WTC11 (cell line): ENCODE measurements at regions not wholly inside any gene's neighbourhood (a gene's known extent, or its start where the extent isn't known, plus 50 kb on each side); places are given as distances from the start of the nearest gene placed in this dataset.

Source experiments
- ATAC-seq: fragments of 200-7000 bp; cut with Tn5 transposase; 2 replicates; pipeline ENCODE4 v1.10.0; 2021; ENCODE audit warnings: mild to moderate bottlenecking, moderate library complexity
- CTCF ChIA-PET: fragments of 300-600 bp; sonication (Branson Sonifier 250); formaldehyde crosslinking; loops from one replicate; lab custom pipeline; 2021; ENCODE audit warnings: antibody characterized with exemption; lab: Charles Lee
- POLR2A ChIA-PET: fragments of 350-600 bp; sonication (Branson Sonifier 250); formaldehyde crosslinking; loops from one replicate; lab custom pipeline; 2021; ENCODE audit warnings: antibody characterized with exemption; lab: Charles Lee
- DNase-seq: peaks from one replicate; pipeline ENCODE4 v3.0.0; 2021; ENCODE audit warnings: low spot score
- H3K27ac Mint-ChIP-seq: 2 replicates; pipeline ENCODE4 v1.8.0; 2021; ENCODE audit warnings: mixed read lengths
- H3K27me3 Mint-ChIP-seq: 2 replicates; pipeline ENCODE4 v1.8.0; 2021; ENCODE audit warnings: low read depth, mild to moderate bottlenecking, moderate library complexity, mixed read lengths
- H3K36me3 Mint-ChIP-seq: 2 replicates; pipeline ENCODE4 v1.8.0; 2021; ENCODE audit warnings: mixed read lengths
- H3K4me1 Mint-ChIP-seq: 2 replicates; pipeline ENCODE4 v1.8.0; 2022; ENCODE audit warnings: mixed read lengths
- H3K4me3 Mint-ChIP-seq: 2 replicates; pipeline ENCODE4 v1.8.0; 2021; ENCODE audit warnings: mild to moderate bottlenecking, moderate library complexity, mixed read lengths
- H3K9me3 Mint-ChIP-seq: 2 replicates; pipeline ENCODE4 v1.8.0; 2021; ENCODE audit warnings: mixed read lengths
- CREM ChIP-seq: sonication (generic); formaldehyde crosslinking; IDR thresholded peaks from 2 replicates; pipeline ENCODE4 v1.8.1; 2022; ENCODE audit warnings: mild to moderate bottlenecking, missing genetic modification reagents, moderate library complexity
- ELF4 ChIP-seq: sonication (generic); formaldehyde crosslinking; IDR thresholded peaks from 2 replicates; pipeline ENCODE4 v1.8.1; 2022; ENCODE audit warnings: low read depth, mild to moderate bottlenecking, moderate library complexity, missing genetic modification reagents
- ETV6 ChIP-seq: sonication (generic); formaldehyde crosslinking; IDR thresholded peaks from 2 replicates; pipeline ENCODE4 v1.8.1; 2022; ENCODE audit warnings: mild to moderate bottlenecking, missing genetic modification reagents
- GTF2I ChIP-seq: fragments of 250-450 bp; sonication (Bioruptor Pico); conservative IDR thresholded peaks from 2 replicates; pipeline ENCODE4 v1.4.0; 2021; ENCODE audit warnings: mild to moderate bottlenecking
- IRF2 ChIP-seq: sonication (generic); formaldehyde crosslinking; IDR thresholded peaks from 2 replicates; pipeline ENCODE4 v1.8.0; 2022; ENCODE audit warnings: low read depth, missing genetic modification reagents, borderline replicate concordance
- JUN ChIP-seq: sonication (generic); formaldehyde crosslinking; IDR thresholded peaks from 2 replicates; pipeline ENCODE4 v1.8.0; 2023; ENCODE audit warnings: mild to moderate bottlenecking, missing genetic modification reagents
- NFATC4 ChIP-seq: fragments of 250-450 bp; sonication (Bioruptor Pico); IDR thresholded peaks from 2 replicates; pipeline ENCODE4 v1.9.0; 2021; ENCODE audit warnings: mild to moderate bottlenecking
- NR1H2 ChIP-seq: sonication (generic); formaldehyde crosslinking; IDR thresholded peaks from 2 replicates; pipeline ENCODE4 v1.9.0; 2021; ENCODE audit warnings: mild to moderate bottlenecking, moderate library complexity, missing genetic modification reagents
- NR2C2 ChIP-seq: sonication (generic); formaldehyde crosslinking; IDR thresholded peaks from 2 replicates; pipeline ENCODE4 v1.8.0; 2022; ENCODE audit warnings: mild to moderate bottlenecking, missing genetic modification reagents
- RELA ChIP-seq: sonication (generic); formaldehyde crosslinking; IDR thresholded peaks from 2 replicates; pipeline ENCODE4 v1.8.1; 2022; ENCODE audit warnings: missing genetic modification reagents, mild to moderate bottlenecking, borderline replicate concordance
- TEAD4 ChIP-seq: sonication (generic); formaldehyde crosslinking; IDR thresholded peaks from 2 replicates; pipeline ENCODE4 v1.8.0; 2022; ENCODE audit warnings: mild to moderate bottlenecking, missing genetic modification reagents
- TP53 ChIP-seq: sonication (generic); formaldehyde crosslinking; IDR thresholded peaks from 2 replicates; pipeline ENCODE4 v1.8.1; 2023; ENCODE audit warnings: mild to moderate bottlenecking, missing genetic modification reagents
- ZNF219 ChIP-seq: sonication (generic); formaldehyde crosslinking; IDR thresholded peaks from 2 replicates; pipeline ENCODE4 v1.8.0; 2023; ENCODE audit warnings: missing genetic modification reagents, mild to moderate bottlenecking, borderline replicate concordance
- ZNF263 ChIP-seq: sonication (generic); formaldehyde crosslinking; IDR thresholded peaks from 2 replicates; pipeline ENCODE4 v1.8.1; 2022; ENCODE audit warnings: low read depth, mild to moderate bottlenecking, moderate library complexity, missing genetic modification reagents
- TF ChIP-seq, protein P1 (sequence below): sonication (generic); formaldehyde crosslinking; IDR thresholded peaks from 2 replicates; pipeline ENCODE4 v1.8.1; 2022; ENCODE audit warnings: mild to moderate bottlenecking, missing genetic modification reagents, moderate library complexity, borderline replicate concordance
- TF ChIP-seq, protein P2 (sequence below): sonication (generic); formaldehyde crosslinking; IDR thresholded peaks from 2 replicates; pipeline ENCODE4 v1.8.0; 2023; ENCODE audit warnings: missing genetic modification reagents
- TF ChIP-seq, protein P3 (sequence below): sonication (generic); formaldehyde crosslinking; IDR thresholded peaks from 2 replicates; pipeline ENCODE4 v1.8.0; 2023; ENCODE audit warnings: missing genetic modification reagents, mild to moderate bottlenecking, borderline replicate concordance
- TF ChIP-seq, protein P4 (sequence below): fragments of 250-450 bp; sonication (Bioruptor Pico); conservative IDR thresholded peaks from 2 replicates; pipeline ENCODE4 v1.9.0; 2021; ENCODE audit warnings: mild to moderate bottlenecking
- TF ChIP-seq, protein P5 (sequence below): sonication (generic); formaldehyde crosslinking; IDR thresholded peaks from 2 replicates; pipeline ENCODE4 v1.8.1; 2022; ENCODE audit warnings: mild to moderate bottlenecking, moderate library complexity, missing genetic modification reagents
- TF ChIP-seq, protein P6 (sequence below): sonication (generic); formaldehyde crosslinking; conservative IDR thresholded peaks from 2 replicates; pipeline ENCODE4 v1.8.1; 2022; ENCODE audit warnings: mild to moderate bottlenecking, missing genetic modification reagents

DNA sequence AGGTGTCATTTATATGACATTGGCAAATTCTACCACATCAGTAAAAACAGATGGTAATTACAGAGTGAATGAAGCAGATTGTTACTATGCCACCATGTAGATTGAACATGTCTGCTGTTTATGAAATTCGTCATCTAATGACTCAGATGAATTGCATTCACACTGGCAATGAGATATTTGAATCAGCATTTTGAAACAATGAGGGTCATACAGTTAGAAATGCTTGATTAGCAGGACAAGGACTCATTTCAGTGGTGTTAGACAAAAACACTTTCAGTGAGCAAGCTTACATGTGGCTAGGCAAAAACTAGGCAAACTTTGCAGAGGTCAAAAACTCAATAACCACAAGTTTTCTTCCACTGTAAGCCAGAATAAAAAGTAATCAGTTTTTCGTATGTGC, 1165.0 kb downstream of the SLITRK1 start:
- no peak overlapping the region for H3K4me3 Mint-ChIP-seq
- CTCF ChIA-PET = no interaction called here
- POLR2A ChIA-PET = no interaction called here
- DNase-seq (no peak), ATAC-seq (no peak)
- no peaks in the 10 kb centered on the region; the same call in 1 of the 2 replicates for H3K27me3 Mint-ChIP-seq
- no peak overlapping the region for H3K27ac Mint-ChIP-seq
- TF ChIP-seq, protein P1, sequence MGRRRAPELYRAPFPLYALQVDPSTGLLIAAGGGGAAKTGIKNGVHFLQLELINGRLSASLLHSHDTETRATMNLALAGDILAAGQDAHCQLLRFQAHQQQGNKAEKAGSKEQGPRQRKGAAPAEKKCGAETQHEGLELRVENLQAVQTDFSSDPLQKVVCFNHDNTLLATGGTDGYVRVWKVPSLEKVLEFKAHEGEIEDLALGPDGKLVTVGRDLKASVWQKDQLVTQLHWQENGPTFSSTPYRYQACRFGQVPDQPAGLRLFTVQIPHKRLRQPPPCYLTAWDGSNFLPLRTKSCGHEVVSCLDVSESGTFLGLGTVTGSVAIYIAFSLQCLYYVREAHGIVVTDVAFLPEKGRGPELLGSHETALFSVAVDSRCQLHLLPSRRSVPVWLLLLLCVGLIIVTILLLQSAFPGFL (CRISPR knock-in tag) = no peak
- no peak for TF ChIP-seq CREM (CRISPR knock-in tag)
- no peak for TF ChIP-seq ZNF219 (CRISPR knock-in tag)
- TF ChIP-seq ELF4 (CRISPR knock-in tag) = no peak
- TF ChIP-seq NR2C2 (CRISPR knock-in tag) = no peak
- TF ChIP-seq, protein P2, sequence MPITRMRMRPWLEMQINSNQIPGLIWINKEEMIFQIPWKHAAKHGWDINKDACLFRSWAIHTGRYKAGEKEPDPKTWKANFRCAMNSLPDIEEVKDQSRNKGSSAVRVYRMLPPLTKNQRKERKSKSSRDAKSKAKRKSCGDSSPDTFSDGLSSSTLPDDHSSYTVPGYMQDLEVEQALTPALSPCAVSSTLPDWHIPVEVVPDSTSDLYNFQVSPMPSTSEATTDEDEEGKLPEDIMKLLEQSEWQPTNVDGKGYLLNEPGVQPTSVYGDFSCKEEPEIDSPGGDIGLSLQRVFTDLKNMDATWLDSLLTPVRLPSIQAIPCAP (CRISPR knock-in tag) = no peak
- TF ChIP-seq ZNF263 (CRISPR knock-in tag) = no peak
- no peak for TF ChIP-seq IRF2 (CRISPR knock-in tag)
- TF ChIP-seq, protein P3, sequence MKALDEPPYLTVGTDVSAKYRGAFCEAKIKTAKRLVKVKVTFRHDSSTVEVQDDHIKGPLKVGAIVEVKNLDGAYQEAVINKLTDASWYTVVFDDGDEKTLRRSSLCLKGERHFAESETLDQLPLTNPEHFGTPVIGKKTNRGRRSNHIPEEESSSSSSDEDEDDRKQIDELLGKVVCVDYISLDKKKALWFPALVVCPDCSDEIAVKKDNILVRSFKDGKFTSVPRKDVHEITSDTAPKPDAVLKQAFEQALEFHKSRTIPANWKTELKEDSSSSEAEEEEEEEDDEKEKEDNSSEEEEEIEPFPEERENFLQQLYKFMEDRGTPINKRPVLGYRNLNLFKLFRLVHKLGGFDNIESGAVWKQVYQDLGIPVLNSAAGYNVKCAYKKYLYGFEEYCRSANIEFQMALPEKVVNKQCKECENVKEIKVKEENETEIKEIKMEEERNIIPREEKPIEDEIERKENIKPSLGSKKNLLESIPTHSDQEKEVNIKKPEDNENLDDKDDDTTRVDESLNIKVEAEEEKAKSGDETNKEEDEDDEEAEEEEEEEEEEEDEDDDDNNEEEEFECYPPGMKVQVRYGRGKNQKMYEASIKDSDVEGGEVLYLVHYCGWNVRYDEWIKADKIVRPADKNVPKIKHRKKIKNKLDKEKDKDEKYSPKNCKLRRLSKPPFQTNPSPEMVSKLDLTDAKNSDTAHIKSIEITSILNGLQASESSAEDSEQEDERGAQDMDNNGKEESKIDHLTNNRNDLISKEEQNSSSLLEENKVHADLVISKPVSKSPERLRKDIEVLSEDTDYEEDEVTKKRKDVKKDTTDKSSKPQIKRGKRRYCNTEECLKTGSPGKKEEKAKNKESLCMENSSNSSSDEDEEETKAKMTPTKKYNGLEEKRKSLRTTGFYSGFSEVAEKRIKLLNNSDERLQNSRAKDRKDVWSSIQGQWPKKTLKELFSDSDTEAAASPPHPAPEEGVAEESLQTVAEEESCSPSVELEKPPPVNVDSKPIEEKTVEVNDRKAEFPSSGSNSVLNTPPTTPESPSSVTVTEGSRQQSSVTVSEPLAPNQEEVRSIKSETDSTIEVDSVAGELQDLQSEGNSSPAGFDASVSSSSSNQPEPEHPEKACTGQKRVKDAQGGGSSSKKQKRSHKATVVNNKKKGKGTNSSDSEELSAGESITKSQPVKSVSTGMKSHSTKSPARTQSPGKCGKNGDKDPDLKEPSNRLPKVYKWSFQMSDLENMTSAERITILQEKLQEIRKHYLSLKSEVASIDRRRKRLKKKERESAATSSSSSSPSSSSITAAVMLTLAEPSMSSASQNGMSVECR (CRISPR knock-in tag) = no peak
- TF ChIP-seq TEAD4 (CRISPR knock-in tag) = no peak
- TF ChIP-seq, protein P4, sequence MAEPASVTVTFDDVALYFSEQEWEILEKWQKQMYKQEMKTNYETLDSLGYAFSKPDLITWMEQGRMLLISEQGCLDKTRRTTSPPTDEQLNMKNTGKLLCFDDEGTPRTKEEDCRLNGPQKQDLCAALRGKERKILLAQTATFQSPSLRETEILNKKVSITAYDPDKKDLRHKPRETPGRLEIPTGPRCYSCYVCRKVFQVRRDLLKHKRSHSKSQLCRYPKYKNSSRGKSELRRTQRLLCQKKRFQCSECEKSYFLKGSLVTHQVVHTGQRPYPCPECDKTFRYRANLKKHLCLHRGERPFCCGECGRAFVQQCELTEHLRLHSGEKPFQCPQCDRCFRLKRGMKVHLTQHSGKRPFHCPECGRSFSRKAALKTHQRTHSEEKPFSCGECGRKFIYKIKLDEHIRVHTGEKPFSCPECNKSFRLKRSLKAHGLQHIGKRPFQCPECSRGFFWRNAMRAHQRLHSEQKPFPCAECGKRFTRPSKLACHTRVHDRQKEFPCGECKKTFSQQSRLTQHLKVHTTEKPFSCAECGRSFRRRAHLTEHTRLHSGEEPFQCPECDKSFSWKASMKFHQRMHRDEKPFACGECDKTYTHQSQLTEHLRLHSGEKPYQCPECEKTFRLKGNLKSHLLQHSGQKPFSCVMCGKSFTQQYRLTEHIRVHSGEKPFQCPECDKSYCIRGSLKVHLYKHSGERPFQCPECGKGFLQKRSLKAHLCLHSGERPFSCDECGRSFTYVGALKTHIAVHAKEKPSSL (CRISPR knock-in tag) = no peak
- TF ChIP-seq GTF2I (CRISPR knock-in tag) = no peak
- TF ChIP-seq ETV6 (CRISPR knock-in tag) = no peak
- TF ChIP-seq, protein P5, sequence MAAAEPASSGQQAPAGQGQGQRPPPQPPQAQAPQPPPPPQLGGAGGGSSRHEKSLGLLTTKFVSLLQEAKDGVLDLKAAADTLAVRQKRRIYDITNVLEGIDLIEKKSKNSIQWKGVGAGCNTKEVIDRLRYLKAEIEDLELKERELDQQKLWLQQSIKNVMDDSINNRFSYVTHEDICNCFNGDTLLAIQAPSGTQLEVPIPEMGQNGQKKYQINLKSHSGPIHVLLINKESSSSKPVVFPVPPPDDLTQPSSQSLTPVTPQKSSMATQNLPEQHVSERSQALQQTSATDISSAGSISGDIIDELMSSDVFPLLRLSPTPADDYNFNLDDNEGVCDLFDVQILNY (CRISPR knock-in tag) = no peak
- TF ChIP-seq TP53 = no peak
- TF ChIP-seq JUN (CRISPR knock-in tag) = no peak
- no peak for TF ChIP-seq NR1H2 (CRISPR knock-in tag)
- TF ChIP-seq NFATC4 (CRISPR knock-in tag) = no peak
- TF ChIP-seq, protein P6, sequence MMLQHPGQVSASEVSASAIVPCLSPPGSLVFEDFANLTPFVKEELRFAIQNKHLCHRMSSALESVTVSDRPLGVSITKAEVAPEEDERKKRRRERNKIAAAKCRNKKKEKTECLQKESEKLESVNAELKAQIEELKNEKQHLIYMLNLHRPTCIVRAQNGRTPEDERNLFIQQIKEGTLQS (CRISPR knock-in tag) = no peak
- no peak for TF ChIP-seq RELA (CRISPR knock-in tag)
- H3K36me3 Mint-ChIP-seq = no peaks in the 10 kb centered on the region
- no peaks in the 10 kb centered on the region for H3K4me1 Mint-ChIP-seq
- H3K9me3 Mint-ChIP-seq = no peaks in the 10 kb centered on the region
